ENCODE measurements at regions not wholly inside any gene's neighbourhood (a gene's known extent, or its start where the extent isn't known, plus 50 kb on each side); places are given as distances from the start of the nearest gene placed in this dataset.

DNA sequence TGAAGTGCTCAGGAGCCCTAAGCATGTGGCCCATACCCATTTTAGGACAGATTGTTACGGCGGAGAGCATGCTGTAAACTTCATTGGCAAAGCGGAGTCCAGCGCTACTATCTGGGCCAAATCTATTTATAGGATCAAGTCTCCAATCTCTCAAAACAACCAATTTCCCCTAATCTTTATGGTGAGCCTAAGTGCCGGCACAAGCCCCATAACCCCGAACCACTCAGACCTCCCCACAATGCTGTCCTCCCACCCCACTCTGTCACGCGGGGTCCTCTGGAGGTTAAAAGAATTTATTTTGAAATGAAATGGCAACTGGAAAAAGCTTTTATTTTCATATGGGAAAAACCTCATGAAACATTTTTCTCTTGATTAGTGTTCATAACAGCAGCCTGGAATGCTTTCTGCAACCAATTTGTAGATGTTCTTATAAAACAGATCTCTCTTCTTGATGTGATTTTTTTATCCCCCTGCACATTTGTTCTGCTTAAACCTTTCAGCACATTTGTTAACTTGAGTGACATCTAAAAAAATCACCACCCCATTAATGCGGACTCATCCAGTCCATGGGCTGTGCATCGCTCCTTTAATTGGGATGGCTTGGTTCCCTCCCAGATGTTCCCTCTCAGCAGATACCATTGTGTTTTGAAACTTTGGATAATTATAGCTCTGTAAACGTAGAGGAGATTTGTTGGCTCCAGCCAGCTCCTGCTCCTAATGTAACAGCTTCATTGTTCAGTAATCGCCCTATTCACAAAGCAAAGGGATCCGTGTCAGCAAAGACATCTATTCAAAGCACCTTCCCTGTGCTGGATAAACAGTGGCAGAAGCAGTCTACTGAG, 323.6 kb downstream of the CD83 start:
- TF ChIP-seq, protein P1, sequence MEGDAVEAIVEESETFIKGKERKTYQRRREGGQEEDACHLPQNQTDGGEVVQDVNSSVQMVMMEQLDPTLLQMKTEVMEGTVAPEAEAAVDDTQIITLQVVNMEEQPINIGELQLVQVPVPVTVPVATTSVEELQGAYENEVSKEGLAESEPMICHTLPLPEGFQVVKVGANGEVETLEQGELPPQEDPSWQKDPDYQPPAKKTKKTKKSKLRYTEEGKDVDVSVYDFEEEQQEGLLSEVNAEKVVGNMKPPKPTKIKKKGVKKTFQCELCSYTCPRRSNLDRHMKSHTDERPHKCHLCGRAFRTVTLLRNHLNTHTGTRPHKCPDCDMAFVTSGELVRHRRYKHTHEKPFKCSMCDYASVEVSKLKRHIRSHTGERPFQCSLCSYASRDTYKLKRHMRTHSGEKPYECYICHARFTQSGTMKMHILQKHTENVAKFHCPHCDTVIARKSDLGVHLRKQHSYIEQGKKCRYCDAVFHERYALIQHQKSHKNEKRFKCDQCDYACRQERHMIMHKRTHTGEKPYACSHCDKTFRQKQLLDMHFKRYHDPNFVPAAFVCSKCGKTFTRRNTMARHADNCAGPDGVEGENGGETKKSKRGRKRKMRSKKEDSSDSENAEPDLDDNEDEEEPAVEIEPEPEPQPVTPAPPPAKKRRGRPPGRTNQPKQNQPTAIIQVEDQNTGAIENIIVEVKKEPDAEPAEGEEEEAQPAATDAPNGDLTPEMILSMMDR (conservative IDR thresholded peaks at IDR 0.05 in 1 of 2, IDR thresholded peaks at IDR 0.05 in 1 of 2; ENCODE audit: low read depth in 1 of 2, low read length in 2 of 2) = no peak
- TF ChIP-seq EZH2 (IDR thresholded peaks at IDR 0.05; ENCODE audit: low read length, missing control alignments) = no peak
